ENCODE measurements at regions not wholly inside any gene's neighbourhood (a gene's known extent, or its start where the extent isn't known, plus 50 kb on each side); places are given as distances from the start of the nearest gene placed in this dataset.
"Not testable (repeated sequence)": the region's sequence is repeated elsewhere in the genome, so short reads cannot be mapped to it uniquely, and the experiment has no call there.

DNA sequence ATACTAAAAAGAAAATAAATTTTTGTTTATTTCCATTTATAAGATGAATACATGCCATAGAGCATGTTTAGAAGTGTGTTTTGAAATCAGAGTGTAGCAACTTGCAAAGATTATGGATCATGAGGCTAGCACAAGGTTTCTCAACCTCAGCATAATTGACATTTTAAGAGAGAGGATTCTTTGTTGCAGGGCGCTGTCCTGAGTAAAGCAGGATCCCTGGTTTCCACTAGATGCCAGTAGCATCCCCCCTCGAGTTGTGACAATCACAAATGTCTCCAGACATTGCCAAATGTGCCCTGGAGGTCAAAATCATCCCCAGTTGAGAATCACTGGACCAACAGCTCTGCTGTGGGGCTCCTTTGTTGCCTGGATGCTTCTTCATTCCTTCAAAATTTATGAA is 128.5 kb upstream of the RBMS3 start:
- DNase-seq, result no peak

DNA sequence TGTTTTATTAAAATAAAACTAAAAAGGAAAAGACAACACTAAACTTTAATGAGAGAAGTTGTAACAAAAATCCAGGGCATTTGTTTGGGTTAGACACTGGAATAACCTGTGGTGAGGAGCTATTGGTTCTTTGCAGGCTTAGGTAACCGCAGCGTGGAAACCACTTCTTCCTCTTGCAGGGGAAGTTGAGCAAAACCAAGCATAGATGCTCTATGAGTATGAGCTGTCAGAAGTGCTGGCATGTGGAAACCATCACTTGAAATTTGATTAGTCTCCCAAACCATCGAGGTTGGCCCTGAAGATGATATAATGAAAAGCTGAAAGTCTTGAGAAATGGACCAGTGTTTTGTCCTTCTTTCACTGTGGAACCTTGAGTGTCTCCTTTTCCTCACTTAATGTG is 127.1 kb upstream of the RBMS3 start:
- peak; percentile 5 for DNase-seq

DNA sequence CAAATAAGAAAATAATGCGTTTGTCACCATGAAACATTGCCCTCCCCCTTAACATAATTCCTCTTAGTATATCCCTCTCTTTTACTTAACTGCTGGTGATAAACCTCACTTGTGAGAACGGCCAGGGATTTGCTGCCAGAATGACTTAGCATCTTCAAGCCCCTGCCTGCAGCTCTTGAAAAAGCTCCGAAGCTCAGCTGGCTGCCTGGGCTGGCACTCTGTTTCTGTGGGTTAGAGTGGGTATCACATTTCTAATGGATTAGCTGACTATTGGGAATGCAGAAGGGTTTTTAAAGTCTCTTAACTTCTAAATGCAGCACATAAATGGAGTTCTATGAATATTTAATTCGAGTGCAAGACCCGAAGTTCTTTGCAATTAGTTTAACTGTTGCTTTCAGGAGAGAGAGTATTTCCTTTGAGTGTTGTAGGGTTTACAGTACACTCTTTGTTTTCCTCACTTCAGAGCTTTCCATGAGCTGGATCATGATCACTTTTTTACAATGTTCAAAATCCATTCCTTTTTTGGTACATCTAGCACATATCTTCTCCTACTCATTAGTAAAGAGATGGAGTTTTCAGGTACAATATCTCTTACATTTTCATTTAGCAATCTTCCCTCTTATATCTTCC is 124.7 kb upstream of the RBMS3 start:
- no peak for DNase-seq

DNA sequence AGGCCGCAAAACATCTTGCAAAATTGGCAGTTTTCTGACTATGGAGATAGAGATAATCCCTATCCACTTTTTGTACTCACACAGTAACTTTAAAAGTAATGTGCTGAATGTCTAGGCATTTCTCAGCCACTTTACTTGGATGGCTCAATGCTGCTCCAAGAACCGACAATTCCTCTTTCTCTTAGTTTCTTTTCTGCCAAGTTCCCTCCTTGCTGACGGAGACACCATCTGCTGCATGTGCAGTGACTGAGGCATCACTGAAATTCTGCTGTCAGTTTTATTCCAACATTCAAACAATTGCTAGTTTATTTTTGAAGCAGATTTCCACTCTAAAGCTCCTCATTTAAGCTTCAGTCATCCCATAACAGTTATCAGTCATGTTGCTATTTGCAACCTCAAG is 116.0 kb upstream of the RBMS3 start:
- no peak for DNase-seq

- no peak for DNase-seq
Observed at GRCh38 chr3:29167180-29167579, 113.7 kb upstream of the RBMS3 start.

DNA sequence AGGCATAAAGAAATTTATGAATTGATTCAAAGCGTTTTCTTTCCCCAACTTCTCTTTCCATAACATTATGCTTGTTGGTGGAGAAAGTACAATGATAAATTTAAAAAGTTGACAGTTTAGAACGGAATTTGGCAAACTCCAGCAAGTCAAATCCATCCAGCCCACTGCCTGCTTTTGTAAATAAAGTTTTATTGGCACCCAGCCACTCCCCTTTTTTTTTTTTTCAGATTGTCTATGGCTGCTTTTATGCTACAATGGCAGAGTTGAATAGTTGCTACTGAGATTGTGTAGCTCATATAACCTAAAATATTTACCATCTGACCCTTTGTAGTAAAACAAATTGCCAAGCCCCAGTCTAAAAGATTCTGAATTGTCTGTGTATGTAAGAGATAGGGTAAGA is 112.8 kb upstream of the RBMS3 start:
- no peak for DNase-seq

DNA sequence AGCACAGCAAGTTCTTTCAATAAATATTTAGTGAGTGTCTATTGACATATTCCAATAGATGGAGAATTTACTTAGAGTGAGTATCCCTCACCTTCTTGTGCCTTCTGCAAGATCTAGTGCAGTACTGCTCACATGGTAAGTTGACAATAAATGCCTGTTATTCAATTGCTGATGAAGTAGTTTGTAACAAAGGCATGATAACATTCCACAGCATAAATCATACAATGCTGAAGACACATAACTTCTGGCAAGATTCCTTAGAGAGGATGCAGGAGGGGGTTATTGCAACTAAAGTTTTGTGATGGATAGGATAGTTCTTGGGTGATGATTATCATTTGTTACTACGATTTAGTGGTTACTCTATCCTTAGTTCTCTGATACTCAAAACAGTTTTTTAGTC is 112.2 kb upstream of the RBMS3 start:
- DNase-seq, result no peak

GRCh38 chr3:29169451-29169850 is 111.4 kb upstream of the RBMS3 start:
- DNase-seq, result no peak

- DNase-seq, result no peak
Observed at GRCh38 chr3:29171043-29171990, 109.6 kb upstream of the RBMS3 start.

GRCh38 chr3:29176501-29176900 is 104.4 kb upstream of the RBMS3 start:
- no peak for DNase-seq

DNA sequence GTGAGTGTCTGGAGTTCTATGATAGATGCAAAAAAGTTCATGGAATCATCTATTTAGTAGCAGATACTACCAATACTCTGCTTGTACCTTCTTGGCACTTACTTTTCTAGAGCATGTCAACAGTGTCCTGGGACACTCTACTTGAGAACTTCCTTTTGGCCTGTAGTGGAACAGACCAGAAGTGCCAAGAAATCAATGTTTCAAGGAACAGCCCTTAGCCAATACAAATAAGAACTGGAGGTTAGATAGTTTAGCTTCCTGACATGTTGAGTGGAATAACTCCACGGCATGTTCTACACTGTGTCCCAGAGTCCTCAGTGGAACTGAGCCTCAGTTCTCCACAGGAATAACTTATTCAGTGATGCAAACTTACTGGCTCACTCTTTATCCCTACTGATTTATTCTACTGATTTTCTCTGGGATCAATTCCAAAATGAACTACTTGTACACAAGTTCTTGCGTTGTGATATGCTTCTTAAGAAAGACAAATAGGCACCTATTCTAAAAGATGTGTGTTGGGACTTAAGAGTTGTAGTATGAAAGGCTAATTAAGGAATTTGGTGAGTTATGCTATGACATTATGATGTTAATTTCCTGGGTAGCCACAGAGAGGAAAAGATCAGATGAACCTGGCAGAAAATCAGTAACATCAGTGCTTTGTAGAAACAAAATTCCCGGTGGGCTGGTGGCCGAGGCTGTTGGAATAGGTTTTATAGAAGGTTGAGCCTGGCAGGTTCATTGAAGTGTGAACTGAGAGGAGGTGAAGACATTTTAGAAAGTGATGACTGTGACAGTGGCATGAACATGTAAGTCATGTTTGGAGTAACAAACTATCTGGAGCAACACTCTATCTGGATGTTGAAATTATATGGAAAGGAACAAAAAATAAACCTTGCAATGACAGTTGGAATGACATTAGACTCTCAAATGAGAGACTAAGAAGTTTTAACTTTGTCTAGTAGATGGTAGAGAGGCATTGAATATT is 101.8 kb upstream of the RBMS3 start:
- DNase-seq, result no peak

DNA sequence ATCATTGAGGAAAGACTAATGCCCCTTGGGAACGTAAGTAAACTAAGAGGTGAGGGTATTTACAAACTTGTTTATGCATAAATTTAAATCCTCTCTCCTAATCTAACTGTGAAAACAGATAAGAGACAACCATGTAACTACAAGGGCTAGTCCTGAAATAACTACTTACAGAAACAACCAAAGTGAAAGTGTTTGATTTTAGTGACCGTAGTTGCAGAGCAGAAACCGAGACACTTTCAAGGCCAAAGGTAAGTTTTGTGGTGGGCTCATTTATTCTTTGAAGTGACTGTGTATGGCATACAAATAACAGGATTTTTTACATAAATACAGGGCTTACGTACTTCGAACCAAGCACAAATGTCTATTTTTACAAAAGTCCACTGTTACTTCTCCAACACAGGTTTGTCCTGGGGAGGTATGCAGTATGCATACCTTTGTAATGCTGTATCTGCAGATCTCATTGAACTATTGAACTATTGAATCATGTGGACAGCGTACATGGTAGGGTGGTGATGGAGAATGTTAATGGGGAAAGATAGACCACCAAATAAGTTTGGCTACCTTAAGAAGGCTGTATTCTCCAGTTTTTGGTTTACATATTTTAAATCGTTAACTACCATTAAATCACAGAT is 99.6 kb upstream of the RBMS3 start:
- DNase-seq, result no peak

DNA sequence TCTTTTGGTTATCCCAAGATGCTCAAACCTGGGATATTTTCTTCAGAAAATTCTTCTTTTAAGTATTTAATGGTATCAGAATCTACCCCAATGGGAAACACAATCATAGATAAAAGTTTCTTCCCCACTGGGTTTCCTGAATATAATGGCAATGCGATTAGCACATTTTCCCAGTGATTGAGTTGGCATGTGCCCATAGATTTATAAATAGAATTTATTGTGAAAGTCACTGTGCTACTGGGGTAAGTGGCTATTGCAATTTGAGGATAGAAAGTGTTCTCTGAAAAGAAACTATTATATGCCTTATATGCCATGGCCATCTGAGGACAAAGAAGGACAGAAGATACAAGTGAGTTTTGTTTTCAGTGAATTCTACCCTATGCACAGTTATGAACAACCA is 99.0 kb upstream of the RBMS3 start:
- no peak for DNase-seq

GRCh38 chr3:29182828-29183227 is 98.0 kb upstream of the RBMS3 start:
- not testable (repeated sequence) for DNase-seq

- DNase-seq, result no peak
Observed at GRCh38 chr3:29183346-29184087, 97.4 kb upstream of the RBMS3 start.

DNA sequence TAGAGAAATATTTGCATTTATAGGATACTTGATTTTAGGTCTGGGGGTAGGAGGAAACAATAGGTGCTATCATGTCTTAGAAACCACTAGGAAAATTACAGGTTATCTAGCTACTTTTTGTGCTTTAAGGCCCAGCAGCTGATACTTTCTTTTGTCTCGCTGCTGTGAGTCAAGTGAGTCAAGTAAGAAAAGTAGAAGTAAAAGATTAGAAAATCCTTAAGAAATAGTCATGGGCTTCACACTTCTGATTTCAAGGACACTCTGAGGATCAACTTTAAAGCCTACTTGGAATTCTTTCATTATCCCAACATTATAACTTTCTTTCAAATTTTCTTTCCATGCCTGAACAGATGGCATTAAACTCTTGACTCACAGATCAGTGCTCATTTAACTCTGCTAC is 95.2 kb upstream of the RBMS3 start:
- DNase-seq, result no peak

- DNase-seq, result no peak
Observed at GRCh38 chr3:29186131-29186599, 94.7 kb upstream of the RBMS3 start.

GRCh38 chr3:29186982-29187725 is 93.7 kb upstream of the RBMS3 start:
- no peak for DNase-seq

DNA sequence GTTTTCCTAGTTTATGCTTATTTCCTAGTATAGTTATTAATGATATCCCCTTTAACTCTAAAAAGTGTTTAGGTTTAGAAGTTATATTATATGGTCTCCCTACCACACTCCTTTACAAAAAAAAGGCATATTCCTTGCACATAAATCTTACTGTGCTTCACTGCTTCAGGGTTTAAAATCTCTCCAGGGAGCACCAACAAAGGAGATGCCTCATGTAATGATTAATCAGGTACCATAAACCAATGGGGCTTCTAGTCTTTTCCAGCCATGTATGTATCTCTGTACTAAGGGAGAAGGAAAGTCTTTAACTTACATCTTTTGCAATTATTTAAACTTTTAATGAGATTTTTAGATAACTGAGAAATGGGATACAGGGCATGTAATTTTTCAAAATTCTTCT is 91.5 kb upstream of the RBMS3 start:
- DNase-seq, result no peak

DNA sequence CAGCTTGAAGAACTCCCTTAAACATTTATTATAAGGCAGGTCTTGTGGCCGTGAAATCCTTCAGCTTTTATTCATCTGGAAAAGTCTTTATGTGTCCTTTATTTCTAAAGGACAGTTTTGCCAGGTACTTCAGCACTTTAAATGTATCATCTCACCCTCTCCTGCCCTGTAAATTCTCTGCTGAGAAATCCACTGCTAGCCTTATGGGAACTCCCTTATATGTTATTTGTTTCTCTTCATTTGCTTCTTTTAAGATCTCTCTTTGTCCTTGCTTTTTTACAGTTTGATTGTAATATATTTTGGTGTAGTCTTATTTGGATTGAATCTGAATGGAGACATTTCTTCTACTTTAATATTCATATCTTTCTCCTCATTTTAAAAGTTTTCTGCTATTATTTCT is 86.7 kb upstream of the RBMS3 start:
- no peak for DNase-seq

GRCh38 chr3:29195056-29195455 is 85.8 kb upstream of the RBMS3 start:
- DNase-seq, result no peak
